Thyroid gland (tissue), 4 donors: ENCODE measurements at regions not wholly inside any gene's neighbourhood (a gene's known extent, or its start where the extent isn't known, plus 50 kb on each side); places are given as distances from the start of the nearest gene placed in this dataset.

Source experiments
- CTCF ChIP-seq, 6 experiments: fragments of 200-600 bp in 3 of 6; fragments of 450-650 bp in 3 of 6; sonication (generic) in 3 of 6; IDR thresholded peaks; one replicate each; pipeline ENCODE4 v1.5.1; 2016 to 2019; ENCODE audit warnings: antibody characterized with exemption in 6 of 6, mild to moderate bottlenecking in 2 of 6, inconsistent platforms in 1 of 6, moderate library complexity in 1 of 6
- POLR2A ChIP-seq, 2 donors: fragments of 450-650 bp; IDR thresholded peaks; one replicate each; pipeline ENCODE4 v1.6.1; 2017; ENCODE audit warnings: antibody characterized with exemption in 2 of 2, mild to moderate bottlenecking in 2 of 2, moderate library complexity in 1 of 2

- no peak for TF ChIP-seq CTCF (IDR thresholded peaks at IDR 0.05)
- no peak for TF ChIP-seq POLR2A (IDR thresholded peaks at IDR 0.05)
Measured at GRCh38 chr10:20407357-20407756, 489.8 kb downstream of the NEBL start.
